Activated CD8-positive, alpha-beta memory T cell treated with anti-CD3 and anti-CD28 coated beads for 48 hours (primary cell): ENCODE measurements at regions not wholly inside any gene's neighbourhood (a gene's known extent, or its start where the extent isn't known, plus 50 kb on each side); places are given as distances from the start of the nearest gene placed in this dataset.

ENCODE experiments used
- DNase-seq, 3 experiments: peaks; one replicate each; pipeline ENCODE4 v3.0.0-alpha.2; 2020; ENCODE audit warnings: low read depth in 2 of 3, low spot score in 2 of 3

DNA sequence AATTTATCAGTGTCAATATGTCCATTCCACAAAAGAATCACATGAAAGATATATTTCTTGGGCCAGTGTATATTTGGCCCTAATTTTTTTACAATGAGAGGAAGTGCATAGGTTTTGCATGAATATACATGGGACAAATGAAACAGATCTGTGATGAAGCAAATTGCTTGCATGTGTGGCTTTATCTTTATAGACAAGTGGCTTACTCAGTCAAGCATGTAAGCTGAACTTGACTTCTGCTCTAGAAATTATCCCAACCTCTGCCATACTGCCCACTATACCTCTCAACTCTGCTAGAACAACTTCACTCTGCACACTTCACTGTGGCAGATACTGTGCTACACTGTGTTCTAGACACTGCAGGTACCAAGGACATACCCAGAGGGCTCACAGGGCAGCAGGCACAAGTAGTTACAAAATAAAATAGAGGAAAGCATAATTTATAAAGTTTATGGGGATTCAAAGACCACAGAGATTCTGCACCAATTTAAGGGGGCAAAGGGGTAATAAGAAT is 349.2 kb upstream of the HSF2 start:
- no peak for DNase-seq

DNA sequence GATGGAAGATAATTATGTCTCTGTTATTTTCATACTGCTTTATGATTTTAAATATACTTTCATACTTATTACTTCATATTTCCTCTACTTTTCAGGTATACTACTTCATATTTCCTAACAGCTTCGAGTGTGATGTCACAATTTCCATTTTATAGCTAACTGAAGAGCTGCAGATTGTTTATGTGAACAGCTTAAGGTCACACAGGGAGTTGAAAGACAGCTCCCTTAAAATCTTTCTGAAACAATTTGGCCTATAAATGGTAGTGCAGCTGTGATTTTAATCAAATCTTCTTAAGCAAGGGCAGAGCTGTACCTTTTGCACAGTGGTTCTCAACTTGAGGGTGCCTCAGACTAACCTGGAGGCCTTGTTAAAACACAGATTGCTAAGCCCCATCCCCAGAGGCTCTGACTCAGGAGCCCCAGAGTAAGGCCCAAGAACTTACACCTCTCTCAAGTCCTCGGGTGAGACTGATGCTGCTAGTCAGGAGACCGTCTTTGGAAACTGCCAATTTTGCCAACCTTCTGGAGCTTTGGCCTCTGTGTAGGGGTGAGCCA is 347.0 kb upstream of the HSF2 start:
- no peak for DNase-seq

DNA sequence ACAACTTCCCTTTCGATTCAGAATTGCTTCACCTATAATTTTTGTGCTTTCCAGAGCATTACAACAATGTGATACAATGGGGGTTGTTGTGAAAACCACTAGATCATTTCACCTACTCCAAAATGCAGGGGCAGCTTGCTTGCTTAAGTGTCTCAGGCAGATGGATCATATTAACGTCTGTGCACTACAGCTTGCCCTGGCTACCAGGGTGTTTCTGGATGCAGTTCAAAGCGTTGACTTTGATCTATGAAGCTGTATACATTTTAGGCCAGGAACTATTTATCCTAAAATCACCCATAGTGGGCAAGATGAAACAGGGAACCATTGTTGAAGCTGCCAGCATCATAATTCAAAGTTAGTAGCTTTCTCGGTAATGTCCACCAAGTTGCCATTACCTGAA is 339.5 kb upstream of the HSF2 start:
- no peak for DNase-seq

DNA sequence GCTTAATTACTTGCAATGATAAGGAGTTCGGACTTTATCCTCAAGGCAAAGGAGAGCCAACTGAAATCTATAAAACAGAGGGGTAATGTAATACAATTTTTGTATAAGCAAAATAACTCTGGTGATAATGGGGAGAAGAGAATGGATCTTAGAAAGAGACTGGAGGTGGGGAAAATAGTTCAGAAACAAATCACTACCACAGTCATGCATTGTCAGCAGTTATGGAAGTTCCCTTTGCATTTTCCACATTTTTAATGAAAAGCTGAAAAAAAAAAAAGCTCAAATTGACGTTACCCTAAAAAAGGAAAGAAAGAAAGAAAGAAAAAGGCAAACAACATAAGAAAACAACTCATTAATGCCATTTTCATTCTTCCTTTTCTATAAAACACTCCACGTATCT is 337.6 kb upstream of the HSF2 start:
- no peak for DNase-seq

DNA sequence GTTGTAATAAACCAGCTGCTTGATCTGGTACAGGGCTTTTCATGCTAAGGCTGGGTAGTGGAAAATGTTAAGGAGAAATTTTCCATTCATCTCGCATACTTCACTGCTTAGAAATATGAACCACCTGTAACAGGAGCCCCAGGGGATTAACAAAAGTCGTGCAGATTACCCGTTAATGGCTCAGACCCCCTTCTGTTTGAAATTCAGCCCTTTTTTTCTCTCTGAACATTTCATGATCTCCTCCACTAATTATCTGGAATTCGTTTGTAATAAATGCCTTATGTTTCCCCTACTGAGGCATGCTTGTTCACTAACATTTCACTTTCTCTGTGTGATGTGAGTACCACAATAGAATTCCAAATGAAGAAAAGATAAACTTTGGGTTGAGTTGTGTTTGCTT is 336.4 kb upstream of the HSF2 start:
- DNase-seq = no peak

DNA sequence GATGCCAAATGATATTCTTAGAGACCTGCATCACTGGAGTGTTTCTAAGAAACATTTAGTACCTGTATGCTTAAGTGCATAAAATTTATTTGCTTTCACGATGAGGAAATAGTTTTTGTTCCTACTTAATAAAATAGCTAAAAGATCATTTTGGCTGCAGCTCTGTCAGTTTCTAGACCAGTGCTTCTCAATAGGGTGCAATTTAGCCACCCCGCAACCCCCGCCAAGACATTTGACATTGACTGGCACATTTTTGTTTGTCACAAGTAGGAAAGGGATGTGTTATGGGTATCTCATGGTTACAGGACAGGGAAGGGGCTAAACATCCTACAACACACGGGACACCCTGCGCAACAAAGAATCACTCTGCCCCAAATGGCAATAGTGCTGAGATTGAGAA is 335.7 kb upstream of the HSF2 start:
- no peak for DNase-seq

DNA sequence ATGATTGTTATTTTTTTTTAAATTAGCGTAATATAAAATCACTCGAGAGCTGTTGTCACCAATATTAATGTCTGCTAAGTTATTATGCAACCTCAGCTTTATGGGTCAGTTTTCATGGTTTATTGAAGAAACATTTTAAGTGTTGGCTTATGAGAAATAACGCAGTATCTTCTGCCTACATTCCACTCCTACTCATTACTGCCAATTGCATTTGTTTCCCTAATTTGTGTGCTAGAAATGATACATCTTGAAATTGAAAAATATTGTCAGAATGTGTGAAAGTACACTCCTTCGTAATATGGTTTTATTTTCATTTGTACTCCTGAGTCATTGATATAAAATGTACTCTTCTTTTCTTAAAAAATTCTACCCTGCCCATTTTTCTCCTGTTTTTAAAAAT is 333.3 kb upstream of the HSF2 start:
- no peak for DNase-seq

DNA sequence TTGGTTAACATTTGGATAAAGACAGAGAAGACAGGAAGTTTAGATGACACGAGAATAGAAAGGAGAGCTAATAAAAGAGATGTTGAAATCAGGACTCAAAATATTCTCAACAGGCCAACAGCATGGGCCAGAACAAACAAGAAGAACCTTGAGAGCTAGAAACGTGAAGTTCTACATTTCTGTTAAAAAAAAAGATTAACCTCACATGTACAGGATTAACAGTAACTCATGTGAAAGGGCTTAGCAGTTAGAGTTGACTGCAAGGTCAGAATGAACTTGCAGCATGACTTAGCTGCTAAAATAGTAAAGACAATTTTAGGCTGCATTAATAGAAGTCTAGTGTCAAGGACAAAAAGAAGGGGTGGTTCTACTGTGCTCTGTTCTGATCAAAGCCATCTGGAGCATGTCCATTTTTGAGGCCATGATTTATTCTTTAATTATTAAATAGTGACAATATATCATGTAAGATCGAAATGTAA is 331.1 kb upstream of the HSF2 start:
- no peak for DNase-seq

DNA sequence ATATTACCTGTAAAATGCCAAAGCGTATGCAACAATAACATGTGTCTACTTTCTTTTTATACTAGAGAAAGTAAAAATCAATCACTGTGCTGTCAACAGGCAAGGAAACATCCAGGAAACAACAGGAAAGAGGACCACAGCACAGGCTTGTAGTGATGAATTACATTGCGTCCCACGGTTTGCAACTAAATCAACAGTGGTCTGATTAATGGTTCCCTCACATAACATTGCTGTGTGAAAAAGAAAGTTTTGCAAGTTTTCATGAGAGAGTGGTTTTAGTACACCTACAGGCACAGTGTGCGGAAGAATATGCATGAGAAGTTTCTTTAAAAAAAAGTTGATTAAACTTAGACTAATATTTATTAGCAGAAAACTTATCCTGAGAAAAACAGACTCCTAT is 329.5 kb upstream of the HSF2 start:
- DNase-seq = no peak

DNA sequence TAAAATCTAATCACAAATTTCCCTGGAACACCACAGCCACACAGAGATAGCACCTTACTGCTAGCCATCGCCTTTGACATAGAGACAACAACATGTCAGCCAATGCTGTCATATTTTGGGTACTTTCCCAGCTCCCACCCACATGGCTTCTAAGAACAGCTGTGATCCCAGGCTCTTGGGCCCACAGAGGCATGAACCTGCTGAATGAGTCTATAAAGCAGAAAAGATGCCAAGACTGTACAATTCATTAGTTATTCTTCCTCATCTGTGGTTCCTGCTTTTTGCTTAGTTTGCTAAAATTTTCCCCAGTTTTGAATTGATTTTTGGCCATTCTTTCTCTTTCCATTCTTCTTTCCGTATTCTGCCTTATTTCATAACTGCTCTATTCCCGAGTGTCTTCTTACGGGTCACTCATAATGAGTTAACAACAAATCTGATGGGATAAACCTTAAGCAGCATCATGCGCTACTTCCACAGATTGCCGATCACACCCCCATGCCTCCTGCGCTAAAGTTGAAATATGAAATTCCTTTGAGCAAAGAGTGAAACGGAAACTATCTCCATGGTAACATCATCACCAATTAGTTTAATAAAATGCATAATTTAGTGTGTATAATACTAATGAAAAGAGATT is 327.3 kb upstream of the HSF2 start:
- DNase-seq = no peak

DNA sequence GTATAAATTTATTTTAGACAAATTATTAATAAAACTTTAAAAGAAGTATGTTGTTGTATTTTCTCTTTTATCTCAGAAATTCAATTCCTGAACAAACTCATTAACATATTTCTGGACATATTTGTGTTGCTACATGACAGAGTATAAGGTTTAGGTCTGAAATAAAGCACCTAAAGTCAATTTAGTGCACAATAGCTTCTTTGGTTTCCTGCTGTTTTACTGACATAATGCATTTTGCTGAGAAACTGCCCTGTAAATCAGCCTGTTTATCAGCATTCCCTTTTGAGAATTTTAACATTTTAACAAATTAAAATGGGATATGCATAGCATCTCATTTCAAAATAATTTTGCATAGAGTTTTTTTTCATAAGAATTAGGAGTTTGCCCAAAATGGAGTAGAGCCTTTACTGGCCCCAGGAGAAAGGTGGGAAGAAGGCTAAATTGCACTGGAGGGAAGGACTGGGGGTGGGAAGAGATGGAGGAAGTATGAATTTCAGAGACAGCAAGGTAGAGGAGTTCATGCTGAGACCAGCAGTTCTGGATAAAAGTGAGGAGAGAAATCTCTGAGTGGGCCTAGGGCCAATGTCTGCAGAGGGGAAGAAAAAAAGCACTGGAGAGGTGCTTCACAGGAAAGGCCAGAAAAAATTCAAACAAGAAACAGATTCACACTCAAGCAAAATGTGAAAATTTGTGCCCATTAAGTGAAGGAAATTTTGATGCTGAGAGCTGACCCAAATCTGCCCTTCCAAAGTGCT is 324.2 kb upstream of the HSF2 start:
- DNase-seq = no peak

DNA sequence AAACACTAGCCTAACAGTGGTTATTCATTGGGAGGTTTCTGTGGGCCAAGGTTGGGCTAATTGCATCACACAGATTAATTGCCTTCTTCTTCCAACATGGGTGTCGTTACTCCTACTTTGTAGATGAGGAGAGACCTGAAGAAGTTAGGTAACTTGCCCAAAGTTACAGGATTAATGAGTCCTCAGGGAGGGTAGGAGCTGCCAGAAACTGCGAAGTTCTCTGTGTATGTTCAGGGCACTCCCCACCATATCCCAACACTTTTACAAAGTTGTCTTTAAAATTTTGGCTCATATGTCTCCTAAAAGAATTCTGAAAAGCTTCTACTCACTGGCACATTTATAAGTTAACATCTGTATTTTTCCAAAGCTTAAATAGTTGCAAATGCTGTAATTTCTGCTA is 323.5 kb upstream of the HSF2 start:
- DNase-seq = no peak

DNA sequence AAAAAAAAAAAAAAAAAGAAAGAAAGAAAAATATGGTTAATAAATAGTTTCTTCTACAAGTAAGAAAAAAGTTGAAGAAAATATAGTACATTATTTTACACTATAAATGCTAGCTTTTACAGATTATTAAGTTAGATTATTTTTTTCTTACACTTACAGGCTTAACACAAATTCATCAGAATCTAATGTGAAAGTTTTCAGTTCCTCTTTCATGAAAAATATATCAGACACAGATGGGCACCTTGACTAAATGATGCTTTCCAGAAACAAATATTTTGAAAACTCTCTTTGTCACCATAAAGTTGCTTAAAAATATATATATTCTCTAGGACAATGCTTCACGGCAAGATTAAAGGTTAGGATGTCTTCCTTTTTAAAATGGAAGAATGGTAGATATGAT is 321.8 kb upstream of the HSF2 start:
- DNase-seq = no peak

DNA sequence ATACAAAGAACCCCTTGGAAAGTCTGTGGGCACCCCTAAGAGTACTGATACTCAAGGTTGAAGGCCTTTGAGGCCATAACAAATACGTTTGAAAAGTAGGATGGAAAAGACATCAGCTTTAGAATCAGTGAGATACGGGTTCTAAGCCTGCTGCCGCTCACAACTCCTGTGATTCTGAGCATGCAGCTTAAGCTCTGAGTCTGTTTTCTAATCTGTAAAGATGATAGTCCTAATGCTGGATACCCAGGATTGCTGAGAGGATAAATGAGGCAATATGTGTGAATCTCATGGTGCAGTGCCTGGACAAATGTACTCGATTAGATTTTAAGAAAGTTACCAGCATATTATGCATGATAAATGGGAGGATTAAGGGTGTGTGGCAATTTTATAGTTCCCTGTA is 321.0 kb upstream of the HSF2 start:
- DNase-seq = no peak

DNA sequence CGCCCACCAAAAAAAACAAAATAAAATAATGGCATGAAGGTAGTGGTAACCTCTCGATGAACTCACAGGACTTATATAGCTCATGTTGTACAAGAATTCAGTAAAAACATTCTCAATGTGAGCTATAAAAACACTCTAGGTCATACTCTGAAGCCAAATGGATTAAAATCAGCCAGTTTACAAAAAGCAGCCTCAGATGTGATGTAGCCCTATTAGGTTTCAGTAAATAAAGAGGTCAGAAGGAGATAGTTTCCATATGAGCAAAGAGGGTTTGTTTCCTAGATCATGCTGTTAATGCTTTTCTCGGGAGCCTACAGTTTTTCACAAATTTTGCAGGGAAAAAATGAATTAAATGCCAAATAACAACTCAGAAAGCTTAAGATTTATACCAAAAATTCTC is 319.5 kb upstream of the HSF2 start:
- DNase-seq = no peak

DNA sequence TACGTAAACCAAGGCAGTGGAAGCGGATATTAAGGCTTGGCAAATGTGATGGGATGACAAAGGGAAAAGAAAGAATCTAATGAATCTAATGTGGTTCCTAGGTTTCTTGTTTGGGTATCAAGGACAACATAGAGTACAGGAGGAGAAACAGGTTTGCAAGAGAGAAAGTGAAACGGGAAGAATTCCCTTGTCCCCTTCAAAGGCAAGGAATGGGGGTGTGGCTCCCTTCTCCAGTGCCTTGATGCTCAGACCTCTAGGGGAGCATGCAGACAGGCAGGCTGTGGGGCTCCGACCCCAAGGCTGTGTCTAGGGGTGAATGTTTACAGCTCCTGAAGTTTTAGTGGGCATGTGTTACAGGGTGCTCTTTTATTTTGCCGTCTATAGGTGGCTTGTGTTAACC is 317.5 kb upstream of the HSF2 start:
- no peak for DNase-seq

DNA sequence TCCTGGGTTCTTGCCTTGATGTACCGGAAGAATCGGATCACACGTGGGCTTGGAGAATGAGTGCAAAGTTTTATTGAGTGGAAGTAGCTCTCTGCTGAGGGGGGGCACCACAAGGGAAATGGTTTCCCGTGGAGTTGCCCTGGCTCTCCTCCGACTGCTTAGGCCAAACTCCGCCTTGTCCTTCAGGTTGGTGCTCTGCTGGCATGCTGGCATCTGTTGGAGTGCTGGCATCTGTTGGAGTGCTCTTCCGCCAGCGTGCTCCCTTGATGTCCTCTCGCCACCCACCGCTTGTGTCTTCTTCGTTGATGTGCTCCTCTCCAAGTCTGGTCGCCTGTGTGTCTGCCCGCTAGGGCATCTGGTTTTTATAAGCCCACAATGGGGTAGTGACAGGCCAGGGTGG is 317.1 kb upstream of the HSF2 start:
- DNase-seq = no peak

DNA sequence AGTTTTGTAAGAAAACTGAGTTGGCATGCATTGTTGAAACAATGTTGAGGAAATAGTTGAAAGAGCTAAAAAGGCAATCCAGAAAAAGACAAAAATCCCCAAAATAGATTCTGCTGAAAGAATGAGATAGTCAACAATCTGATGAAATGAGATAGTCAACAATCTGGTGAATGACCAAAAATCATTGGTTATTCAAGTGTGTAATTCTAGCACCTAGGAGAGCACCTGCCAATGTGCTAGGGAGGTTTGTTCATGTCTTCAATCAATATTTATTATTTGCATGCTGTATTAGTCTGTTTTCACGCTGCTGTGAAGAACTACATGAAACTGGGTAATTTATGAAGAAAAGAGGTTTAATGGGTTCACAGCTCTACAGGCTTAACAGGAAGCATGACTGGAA is 307.1 kb upstream of the HSF2 start:
- DNase-seq = no peak

DNA sequence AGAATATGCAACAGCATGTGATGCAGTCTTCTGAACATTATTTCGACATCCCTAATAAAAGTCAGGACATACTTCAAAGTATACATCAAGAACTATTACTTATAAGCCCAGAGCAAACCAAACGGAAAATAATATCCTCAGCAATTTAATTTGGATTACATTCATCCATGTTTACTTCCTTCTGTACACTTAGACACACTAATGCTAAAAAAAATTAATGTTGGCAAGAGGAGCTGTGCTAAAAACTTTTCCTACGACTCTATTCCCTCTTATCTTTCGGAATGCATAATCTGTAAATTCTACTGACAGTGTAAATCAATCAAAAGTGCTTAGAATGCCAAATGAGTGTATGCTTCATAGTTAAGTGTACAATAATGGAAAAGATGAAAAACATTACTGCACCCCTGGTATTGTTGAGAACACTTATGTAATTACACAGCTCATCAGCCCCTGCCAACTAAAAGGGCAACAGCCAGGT is 301.2 kb upstream of the HSF2 start:
- no peak for DNase-seq

DNA sequence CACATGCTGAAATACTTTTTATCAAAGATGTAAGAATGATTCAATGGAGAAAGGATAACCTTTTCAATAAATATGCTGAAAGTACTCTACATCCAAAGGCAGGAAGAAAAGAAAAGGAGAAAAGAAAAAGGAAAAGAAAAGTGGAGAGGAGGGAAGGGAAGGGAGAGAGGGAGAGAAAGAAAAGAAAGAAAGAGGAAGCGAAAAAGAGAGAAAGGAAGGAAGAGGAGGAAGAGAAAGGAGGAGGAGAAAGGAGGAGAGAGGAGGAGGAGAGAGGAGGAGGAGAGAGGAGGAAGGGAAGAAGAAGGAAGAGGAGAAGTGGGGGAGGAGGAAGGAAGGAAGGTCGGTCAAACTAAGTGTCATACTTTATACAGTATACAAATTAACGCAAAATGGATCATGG is 297.4 kb upstream of the HSF2 start:
- no peak for DNase-seq

DNA sequence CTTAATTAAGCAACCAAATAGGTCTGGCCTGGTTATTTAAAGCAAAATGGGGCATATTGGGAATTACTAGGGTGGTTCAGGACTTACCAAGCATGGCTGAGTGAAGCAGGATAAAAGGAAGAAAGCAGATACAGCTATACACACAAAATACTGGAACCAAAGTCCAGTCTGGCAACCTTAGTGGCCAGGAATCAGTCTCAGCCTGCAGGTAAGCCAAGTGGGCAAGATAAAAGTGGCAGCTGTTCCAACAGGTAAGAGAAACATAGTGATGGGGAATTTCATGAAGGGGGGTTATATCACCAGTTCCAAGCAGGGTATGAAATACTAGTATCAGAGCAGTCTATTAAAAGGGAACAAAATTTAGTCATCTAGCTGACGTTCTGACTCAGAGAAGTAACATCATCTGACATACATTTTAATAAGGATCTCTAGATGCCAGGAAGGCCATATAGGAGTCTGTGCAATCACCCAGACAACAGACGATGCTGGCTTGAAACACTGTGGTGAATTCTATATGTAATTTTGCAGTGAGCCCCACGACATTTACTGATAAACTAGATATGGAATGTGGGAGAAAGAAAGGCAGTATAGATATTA is 292.1 kb upstream of the HSF2 start:
- no peak for DNase-seq

DNA sequence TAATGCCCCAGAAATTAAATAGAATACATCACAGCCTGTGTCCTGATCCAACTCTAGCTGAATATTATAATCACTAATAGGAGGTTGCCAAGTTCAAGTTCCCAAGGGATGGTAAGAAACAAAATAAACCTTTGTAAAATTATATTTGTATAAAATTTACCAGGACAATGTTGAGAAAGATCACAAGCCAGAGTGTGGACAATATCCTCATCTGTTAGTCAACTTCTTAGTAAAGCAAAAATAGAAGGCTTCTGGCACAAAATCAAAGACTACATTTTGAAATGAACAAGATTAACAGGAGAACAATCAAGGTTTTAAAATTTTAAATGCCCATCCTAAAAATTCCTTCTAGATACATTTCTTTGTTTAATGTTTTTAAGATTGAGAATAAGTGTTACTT is 290.4 kb upstream of the HSF2 start:
- DNase-seq = no peak
